ENCODE measurements at regions not wholly inside any gene's neighbourhood (a gene's known extent, or its start where the extent isn't known, plus 50 kb on each side); places are given as distances from the start of the nearest gene placed in this dataset.

DNA sequence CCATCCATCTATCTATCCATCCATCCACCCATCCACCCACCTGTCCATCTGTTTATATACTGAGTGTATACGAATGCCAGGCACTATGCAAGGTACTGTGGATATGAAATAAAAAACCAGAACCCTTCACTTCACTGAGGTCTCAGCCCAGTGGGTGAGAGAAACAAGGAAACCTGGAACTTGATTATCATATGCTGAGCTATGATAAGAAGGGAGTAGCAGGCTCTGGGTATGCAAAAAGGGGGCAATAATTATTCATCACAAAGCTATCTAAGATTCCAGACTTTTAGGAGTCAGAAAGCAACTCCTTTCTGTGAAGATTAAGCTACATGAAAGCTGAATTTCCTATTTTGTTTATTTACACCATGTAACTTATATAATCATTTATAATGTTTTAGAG is 327.7 kb upstream of the IL12A start:
- intact Hi-C loops (cut with DNase I; ENCODE audit: low total_unique reads), result no loop called here
- Histone ChIP-seq H3K36me3 (no peaks in the 10 kb centered on the region), H3K27ac (no peak overlapping the region), H3K27me3 (replicated peaks in 1 of 7) (no peaks in the 10 kb centered on the region), H3K9me3 (peaks cover 0 to 14% (median 5%) of the 10 kb centered on the region in 8 donors), H3K4me1 (no peaks in the 10 kb centered on the region), H3K4me3 (no peak overlapping the region)
- TF ChIP-seq, protein P1, sequence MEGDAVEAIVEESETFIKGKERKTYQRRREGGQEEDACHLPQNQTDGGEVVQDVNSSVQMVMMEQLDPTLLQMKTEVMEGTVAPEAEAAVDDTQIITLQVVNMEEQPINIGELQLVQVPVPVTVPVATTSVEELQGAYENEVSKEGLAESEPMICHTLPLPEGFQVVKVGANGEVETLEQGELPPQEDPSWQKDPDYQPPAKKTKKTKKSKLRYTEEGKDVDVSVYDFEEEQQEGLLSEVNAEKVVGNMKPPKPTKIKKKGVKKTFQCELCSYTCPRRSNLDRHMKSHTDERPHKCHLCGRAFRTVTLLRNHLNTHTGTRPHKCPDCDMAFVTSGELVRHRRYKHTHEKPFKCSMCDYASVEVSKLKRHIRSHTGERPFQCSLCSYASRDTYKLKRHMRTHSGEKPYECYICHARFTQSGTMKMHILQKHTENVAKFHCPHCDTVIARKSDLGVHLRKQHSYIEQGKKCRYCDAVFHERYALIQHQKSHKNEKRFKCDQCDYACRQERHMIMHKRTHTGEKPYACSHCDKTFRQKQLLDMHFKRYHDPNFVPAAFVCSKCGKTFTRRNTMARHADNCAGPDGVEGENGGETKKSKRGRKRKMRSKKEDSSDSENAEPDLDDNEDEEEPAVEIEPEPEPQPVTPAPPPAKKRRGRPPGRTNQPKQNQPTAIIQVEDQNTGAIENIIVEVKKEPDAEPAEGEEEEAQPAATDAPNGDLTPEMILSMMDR (IDR thresholded peaks at IDR 0.05 in 8 of 11, conservative IDR thresholded peaks at IDR 0.05 in 3 of 11), result no peak
- TF ChIP-seq POLR2A (IDR thresholded peaks at IDR 0.05) (no peak), POLR2AphosphoS5 (IDR thresholded peaks at IDR 0.05) (no peak)
- 63 to 96% (median 79%) methylated on average over 1 of the region's 1 CpG for WGBS, 5 donors
- DNase-seq, result no peak

DNA sequence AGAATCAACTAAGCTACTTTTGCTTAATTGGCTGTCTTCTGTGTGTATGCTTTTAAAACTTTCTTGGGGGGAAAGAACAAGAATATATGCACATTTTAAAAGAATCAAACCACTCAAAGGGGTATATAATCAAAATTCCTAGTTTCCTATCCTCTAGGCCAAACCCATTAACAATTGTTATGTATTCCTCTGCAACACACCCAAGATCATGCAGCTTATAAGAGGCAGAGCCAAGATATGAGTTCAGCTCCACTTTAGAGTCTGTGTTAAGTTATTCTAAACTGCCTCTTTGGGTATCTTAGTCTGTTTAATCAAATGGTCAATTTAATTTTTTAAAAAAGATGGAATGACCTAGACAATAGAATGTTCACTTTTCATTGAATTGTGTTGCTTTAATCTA is 326.1 kb upstream of the IL12A start:
- Histone ChIP-seq H3K27me3 (replicated peaks in 1 of 7) (no peaks in the 10 kb centered on the region), H3K36me3 (no peaks in the 10 kb centered on the region), H3K9me3 (peaks cover 0 to 14% (median 5%) of the 10 kb centered on the region in 8 donors), H3K4me1 (no peaks in the 10 kb centered on the region), H3K4me3 (no peak overlapping the region), H3K27ac (no peak overlapping the region)
- no peak for TF ChIP-seq POLR2AphosphoS5 (IDR thresholded peaks at IDR 0.05)
- TF ChIP-seq POLR2A (IDR thresholded peaks at IDR 0.05), result no peak
- TF ChIP-seq, protein P1 (IDR thresholded peaks at IDR 0.05 in 8 of 11, conservative IDR thresholded peaks at IDR 0.05 in 3 of 11), result no peak
- intact Hi-C loops (cut with DNase I; ENCODE audit: low total_unique reads), result no loop called here
- DNase-seq, result no peak

DNA sequence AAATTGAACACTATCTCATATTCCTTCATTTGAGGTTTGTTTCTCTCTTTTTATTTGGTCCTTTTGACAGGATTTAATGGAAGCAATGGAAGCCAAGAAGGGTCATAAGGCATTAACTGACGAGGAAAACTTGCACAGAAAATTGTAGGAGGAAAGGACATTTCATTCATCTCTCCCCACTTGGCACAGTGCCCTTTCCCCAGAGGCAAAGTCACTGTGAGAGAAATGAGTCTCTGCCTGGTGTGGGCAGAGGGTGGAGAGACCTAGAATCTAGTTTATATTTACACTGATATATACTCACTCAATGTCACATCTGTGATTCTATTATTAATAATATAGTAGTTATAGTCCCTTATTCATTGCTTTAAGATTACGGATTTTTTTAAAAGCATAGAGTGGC is 324.6 kb upstream of the IL12A start:
- TF ChIP-seq POLR2AphosphoS5 (IDR thresholded peaks at IDR 0.05) (no peak), POLR2A (IDR thresholded peaks at IDR 0.05) (no peak)
- TF ChIP-seq, protein P1 (IDR thresholded peaks at IDR 0.05 in 8 of 11, conservative IDR thresholded peaks at IDR 0.05 in 3 of 11), result no peak
- intact Hi-C loops (cut with DNase I; ENCODE audit: low total_unique reads), result no loop called here
- WGBS, 5 donors, result 74 to 79% (median 75%) methylated on average over 2 of the region's 2 CpGs

DNA sequence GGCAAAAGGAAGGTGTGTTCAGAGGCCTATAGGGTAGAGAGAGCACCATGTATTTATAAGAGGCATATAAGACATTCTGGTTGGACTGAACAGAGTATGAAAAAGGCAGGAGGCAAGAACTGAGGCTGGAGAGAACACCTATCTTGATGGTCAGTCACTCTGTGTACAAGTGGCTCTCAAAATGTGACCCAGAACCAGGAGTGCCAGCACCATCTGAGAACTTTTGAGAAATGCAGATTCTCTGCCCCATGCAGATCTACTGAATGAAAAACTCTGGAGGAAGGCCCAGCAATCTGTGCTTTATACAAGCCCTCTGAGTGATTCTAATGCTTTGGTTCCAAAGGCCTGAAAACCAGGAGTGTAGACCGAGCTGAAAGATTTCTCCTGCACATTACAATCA is 324.0 kb upstream of the IL12A start:
- no peak for DNase-seq
- intact Hi-C loops (cut with DNase I; ENCODE audit: low total_unique reads), result no loop called here

More for the DNA sequence above, 324.6 kb upstream of the IL12A start:
- Histone ChIP-seq H3K27ac (no peak overlapping the region), H3K27me3 (replicated peaks in 1 of 7) (no peaks in the 10 kb centered on the region), H3K36me3 (no peaks in the 10 kb centered on the region), H3K9me3 (peaks cover 0 to 14% (median 5%) of the 10 kb centered on the region in 8 donors), H3K4me3 (no peak overlapping the region), H3K4me1 (no peaks in the 10 kb centered on the region)
- DNase-seq, result no peak

More for the DNA sequence above, 324.0 kb upstream of the IL12A start:
- Histone ChIP-seq H3K36me3 (no peaks in the 10 kb centered on the region), H3K4me3 (no peak overlapping the region), H3K9me3 (peaks cover 0 to 14% (median 5%) of the 10 kb centered on the region in 8 donors), H3K27ac (no peak overlapping the region), H3K27me3 (replicated peaks in 1 of 7) (no peaks in the 10 kb centered on the region), H3K4me1 (no peaks in the 10 kb centered on the region)
- TF ChIP-seq POLR2AphosphoS5 (IDR thresholded peaks at IDR 0.05), result no peak
- no peak for TF ChIP-seq POLR2A (IDR thresholded peaks at IDR 0.05)
- TF ChIP-seq, protein P1 (IDR thresholded peaks at IDR 0.05 in 8 of 11, conservative IDR thresholded peaks at IDR 0.05 in 3 of 11), result no peak
- 73 to 100% (median 85%) methylated on average over 1 of the region's 1 CpG for WGBS, 5 donors

Measured in spleen (tissue), 11 donors.